ENCODE measurements at regions not wholly inside any gene's neighbourhood (a gene's known extent, or its start where the extent isn't known, plus 50 kb on each side); places are given as distances from the start of the nearest gene placed in this dataset.

DNA sequence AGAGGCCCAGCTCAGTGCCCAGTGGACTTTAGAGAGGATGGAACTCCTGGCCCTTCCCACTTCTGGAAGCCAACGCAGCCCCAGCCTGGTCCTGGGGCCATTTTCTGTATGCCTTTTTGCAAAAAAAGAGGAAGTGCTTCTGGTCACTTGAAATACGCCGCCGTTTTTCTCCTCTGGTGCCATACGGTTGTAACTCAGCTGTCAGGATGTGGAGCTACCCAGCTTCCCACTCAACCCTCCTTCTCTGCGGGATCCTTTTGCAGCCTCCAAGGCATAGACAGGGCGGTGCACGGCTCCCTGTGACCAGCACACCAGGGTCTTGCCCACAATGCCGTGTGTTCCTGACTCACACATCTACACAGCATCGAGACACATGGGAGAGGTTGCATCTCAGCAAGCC, 369.6 kb downstream of the TCERG1L start:
- H3K4ac ChIP-seq (ENCODE audit: low read depth, low read length): no peak overlapping the region
- no peak overlapping the region for H2BK5ac ChIP-seq (ENCODE audit: insufficient read length, low read length)
- H3K9me3 ChIP-seq (ENCODE audit: control insufficient read depth, low read depth, low read length): no peaks in the 10 kb centered on the region
- H2AFZ ChIP-seq (ENCODE audit: low read length): no peak overlapping the region
- no peak overlapping the region for H3K23ac ChIP-seq (ENCODE audit: insufficient read length, low read depth, low read length)
- H3K56ac ChIP-seq (ENCODE audit: insufficient read length, low read depth, low read length): no peak overlapping the region
- H2BK12ac ChIP-seq (ENCODE audit: insufficient read length, low read depth, low read length): no peak overlapping the region
- Mint-ChIP-seq H3K27me3 (ENCODE audit: low read depth) (no peaks in the 10 kb centered on the region; the same call in 1 of the 2 replicates), H3K4me3 (no peak overlapping the region), H3K9me3 (no peaks in the 10 kb centered on the region), H3K4me1 (peaks cover under 1 to 3% of the 10 kb centered on the region in 2 experiments), H3K27ac (no peak overlapping the region), H3K36me3 (ENCODE audit: insufficient read depth in 1 of 3, low read depth in 3 of 3) (no peaks in the 10 kb centered on the region)
- no peak overlapping the region for H2AK5ac ChIP-seq (ENCODE audit: insufficient read length, low read length)
- H3K14ac ChIP-seq (ENCODE audit: insufficient read depth, low read length): no peak overlapping the region
- no peak overlapping the region for H2BK20ac ChIP-seq (ENCODE audit: low read depth, low read length, poor library complexity, severe bottlenecking)
- H4K8ac ChIP-seq (replicated peaks; ENCODE audit: insufficient read length, low read depth, low read length): no peak overlapping the region
- no peak overlapping the region for H2BK120ac ChIP-seq (ENCODE audit: low read depth, low read length, poor library complexity, severe bottlenecking)
- H3K79me1 ChIP-seq (ENCODE audit: insufficient read depth, low read depth, low read length, poor library complexity, severe bottlenecking): no peaks in the 10 kb centered on the region
- no peaks in the 10 kb centered on the region for H3K79me2 ChIP-seq (ENCODE audit: insufficient read depth, low read length)
- WGBS (ENCODE audit: extremely low coverage, insufficient read length, low lambda C conversion rate): no CpG with 5 or more reads among the region's 10 CpGs
- no peaks in the 10 kb centered on the region for H3K23me2 ChIP-seq (ENCODE audit: insufficient read length, low read depth, low read length, poor library complexity, severe bottlenecking)
- no peak overlapping the region for H2BK15ac ChIP-seq (ENCODE audit: low read depth, low read length)
- H3T11ph ChIP-seq (ENCODE audit: low read length): no peak overlapping the region
- no peaks in the 10 kb centered on the region for H3K27me3 ChIP-seq (ENCODE audit: insufficient read depth, low read length)
- H3K18ac ChIP-seq (ENCODE audit: insufficient read length, low read depth, low read length): no peak overlapping the region
- TF ChIP-seq, protein P1, sequence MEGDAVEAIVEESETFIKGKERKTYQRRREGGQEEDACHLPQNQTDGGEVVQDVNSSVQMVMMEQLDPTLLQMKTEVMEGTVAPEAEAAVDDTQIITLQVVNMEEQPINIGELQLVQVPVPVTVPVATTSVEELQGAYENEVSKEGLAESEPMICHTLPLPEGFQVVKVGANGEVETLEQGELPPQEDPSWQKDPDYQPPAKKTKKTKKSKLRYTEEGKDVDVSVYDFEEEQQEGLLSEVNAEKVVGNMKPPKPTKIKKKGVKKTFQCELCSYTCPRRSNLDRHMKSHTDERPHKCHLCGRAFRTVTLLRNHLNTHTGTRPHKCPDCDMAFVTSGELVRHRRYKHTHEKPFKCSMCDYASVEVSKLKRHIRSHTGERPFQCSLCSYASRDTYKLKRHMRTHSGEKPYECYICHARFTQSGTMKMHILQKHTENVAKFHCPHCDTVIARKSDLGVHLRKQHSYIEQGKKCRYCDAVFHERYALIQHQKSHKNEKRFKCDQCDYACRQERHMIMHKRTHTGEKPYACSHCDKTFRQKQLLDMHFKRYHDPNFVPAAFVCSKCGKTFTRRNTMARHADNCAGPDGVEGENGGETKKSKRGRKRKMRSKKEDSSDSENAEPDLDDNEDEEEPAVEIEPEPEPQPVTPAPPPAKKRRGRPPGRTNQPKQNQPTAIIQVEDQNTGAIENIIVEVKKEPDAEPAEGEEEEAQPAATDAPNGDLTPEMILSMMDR (conservative IDR thresholded peaks at IDR 0.05): no peak
- H3K4me2 ChIP-seq (ENCODE audit: insufficient read depth, insufficient read length, low read length): no peak overlapping the region
- H4K20me1 ChIP-seq (ENCODE audit: control insufficient read depth, insufficient read depth, insufficient read length): no peaks in the 10 kb centered on the region
- H3K9ac ChIP-seq (ENCODE audit: extremely low read depth, insufficient read length, low read length): no peak overlapping the region
- no peak for DNase-seq
- no peak overlapping the region for H3K27ac ChIP-seq (ENCODE audit: insufficient read length, low read depth, low read length)
- no peak overlapping the region for H4K91ac ChIP-seq (ENCODE audit: insufficient read length, low read depth, low read length)
- H4K5ac ChIP-seq (ENCODE audit: insufficient read length, low read depth, low read length): no peak overlapping the region
- H3K4me1 ChIP-seq (ENCODE audit: insufficient read depth, low read length): no peaks in the 10 kb centered on the region

Measured in H9 (cell line).